HG03521 (cell line): ENCODE measurements at regions not wholly inside any gene's neighbourhood (a gene's known extent, or its start where the extent isn't known, plus 50 kb on each side); places are given as distances from the start of the nearest gene placed in this dataset.
"Not testable (repeated sequence)": the region's sequence is repeated elsewhere in the genome, so short reads cannot be mapped to it uniquely, and the experiment has no call there.

Experiments
- ATAC-seq: cut with Tn5 transposase; IDR thresholded peaks from one replicate; pipeline ENCODE4 v1.9.1; 2021; ENCODE audit warnings: mild to moderate bottlenecking, moderate library complexity; ENCODE audit not compliant: unreplicated experiment

DNA sequence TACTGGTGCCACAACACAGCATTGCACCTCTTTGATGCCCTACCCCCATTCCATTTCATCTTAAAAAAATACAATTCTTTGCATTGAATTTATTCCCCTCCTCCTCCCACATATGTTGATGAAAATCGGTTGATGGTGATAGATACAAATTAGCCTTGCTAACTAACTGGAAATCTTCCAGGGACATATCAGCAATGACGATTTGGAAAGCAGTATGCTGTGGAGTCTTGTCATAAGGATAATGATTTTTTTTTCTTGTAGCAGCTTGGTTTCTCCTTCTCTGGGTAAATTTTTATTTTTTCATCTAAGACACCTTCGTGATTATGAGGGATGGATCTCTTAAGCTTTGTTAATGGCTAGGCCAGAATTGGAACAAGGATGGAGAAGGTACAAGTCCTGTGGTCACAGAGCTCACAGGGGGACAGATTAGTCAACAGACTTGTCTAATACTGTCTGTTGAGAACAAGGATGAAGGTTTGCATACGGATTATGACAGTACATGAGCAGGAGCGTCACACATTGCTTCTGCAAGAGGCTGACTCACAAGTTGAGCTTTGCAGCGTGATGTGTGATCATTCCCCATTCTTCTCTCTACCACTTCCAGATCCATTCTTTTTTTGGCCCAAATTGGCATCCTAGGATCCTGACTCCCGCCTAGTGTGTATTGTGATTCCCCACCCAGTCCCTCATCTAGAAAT, 233.1 kb upstream of the FERMT1 start:
- ATAC-seq: no peak

DNA sequence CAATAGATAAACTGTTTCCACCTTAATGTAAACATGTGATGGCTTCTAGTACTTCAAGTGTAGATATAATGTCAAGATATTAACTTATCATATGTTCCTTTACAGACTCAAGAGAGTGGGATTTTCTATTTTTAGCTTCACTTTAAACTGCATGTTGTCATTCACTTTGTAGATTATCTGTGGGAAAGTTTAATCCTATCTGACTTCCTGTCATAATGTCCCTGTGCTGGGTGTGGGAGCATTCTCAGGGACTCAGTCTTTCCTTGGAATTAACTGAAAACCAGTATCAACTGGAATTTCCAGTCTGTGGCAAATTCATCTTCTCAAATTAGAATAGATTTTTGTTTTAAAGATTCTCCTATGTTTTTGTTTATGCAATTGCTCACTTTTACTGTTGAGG, 226.1 kb upstream of the FERMT1 start:
- ATAC-seq: no peak

DNA sequence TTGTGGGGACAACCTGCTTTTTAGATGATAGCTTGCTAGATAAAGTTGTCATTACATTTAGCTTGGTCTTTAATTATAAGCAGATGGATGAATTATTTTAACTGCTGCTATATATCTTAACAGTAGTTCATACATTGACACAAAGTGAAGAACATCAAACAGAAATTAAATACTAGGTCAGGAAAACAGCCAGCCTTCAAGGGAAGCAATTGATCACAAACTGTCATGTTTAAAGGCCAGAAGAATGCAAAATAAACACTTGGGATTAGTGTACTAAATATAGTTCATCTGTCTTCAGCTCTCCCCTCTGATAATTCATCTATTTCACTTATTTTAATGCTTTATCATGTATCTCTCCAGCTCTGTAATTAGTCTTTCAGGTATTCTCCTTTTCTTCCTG, 225.1 kb upstream of the FERMT1 start:
- ATAC-seq: no peak

DNA sequence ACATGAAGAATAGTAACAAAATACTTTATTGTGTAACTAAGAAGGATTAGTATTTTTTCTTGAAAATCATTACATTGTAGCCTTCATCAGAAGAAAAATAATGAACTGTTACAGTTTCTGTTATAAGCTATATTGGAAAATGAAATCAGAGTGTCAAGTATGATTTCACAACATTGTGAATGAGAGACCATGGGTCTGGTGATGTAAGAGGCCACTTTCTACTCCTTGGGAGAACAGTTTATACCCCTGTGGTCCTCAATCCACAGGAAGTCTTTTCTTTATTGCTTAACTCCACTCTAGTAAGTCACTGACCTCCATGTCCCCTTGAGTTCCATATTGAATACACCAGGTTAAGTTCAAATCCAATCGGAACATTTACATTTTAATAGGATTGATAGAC, 218.7 kb upstream of the FERMT1 start:
- ATAC-seq: no peak

DNA sequence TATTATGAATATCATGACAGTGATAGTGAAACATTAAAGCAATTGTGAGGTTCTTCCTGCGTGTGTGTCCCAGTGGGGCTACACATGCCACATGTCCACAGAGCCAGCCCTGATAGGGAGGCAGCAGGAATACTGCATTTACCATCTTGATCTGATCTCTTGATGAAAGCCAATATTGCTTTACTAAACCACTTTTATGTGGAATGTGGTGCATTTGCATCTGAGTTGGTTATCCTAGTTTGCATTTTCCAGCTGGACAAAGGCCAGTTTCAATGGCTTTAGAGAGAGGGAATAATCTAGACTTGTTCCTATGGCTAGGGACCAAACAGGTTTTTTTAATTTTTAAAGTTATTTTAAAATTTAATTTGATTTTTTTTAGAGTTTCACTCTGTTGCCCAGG, 216.3 kb upstream of the FERMT1 start:
- ATAC-seq: no peak

DNA sequence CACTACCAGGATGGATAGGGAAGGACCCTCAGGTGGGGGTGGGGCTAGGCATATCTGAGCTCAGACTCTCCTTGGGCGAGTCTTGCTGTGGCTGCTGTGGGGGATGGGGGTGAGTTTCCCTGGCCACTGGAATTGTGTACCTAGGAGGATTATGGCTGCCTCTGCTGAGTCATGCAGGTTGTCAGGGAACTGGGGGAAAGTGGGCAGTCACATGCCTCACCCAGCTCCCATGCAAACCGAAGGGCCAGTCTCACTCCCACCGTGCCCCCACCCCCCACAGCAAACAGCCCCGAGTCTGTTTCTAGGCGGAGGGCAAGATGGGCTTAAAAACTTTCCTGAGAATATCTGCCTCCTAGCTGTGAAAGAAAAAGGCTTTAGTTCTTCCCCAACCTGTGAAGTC, 210.3 kb upstream of the FERMT1 start:
- ATAC-seq: no peak

DNA sequence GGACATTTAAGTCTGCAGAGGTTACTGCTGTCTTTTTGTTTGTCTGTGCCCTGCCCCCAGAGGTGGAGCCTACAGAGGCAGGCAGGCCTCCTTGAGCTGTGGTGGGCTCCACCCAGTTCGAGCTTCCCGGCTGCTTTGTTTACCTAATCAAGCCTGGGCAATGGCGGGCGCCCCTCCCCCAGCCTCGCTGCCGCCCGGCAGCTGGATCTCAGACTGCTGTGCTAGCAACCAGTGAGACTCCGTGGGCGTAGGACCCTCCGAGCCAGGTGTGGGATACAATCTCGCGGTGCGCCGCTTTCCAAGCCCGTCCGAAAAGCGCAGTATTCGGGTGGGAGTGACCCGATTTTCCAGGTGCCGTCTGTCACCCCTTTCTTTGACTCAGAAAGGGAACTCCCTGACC, 198.4 kb upstream of the FERMT1 start:
- not testable (repeated sequence) for ATAC-seq

DNA sequence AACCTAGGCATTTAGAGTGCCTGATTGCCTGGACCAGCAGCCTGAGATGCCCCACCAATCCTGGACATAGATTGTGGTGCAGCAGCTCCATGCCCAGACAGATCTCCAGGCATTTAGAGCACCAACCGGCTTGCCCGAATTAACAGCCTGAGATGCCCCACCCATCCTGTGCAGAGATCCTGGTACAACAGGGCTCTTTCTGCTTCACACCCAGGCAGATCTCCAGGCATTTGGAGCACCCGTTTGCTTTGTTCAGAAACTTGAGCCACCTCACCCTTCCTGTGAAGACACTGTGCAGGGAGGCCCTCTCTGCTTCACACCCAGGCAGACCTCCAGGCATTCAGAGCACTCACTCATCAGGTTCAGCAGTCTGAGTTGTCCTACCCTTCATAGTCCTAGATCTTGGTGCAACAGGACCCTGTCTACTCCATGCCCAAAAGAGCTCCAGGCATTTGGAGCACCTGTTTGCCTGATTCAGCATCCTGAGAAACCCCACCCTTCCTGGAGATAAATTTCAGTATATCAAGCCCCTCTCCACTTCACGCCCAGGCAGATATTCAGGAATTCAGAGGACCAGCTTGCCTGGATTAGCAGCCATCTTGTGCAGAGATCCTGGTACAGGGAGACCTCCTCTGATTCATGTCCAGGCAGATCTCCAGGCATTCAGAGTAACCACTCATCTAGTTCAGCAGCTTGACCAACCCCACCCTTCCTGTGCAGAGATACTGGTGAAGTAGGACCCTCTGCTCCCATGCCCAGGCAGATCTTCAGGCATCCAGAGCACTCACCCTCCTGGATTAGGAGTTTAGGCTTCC, 189.2 kb upstream of the FERMT1 start:
- no peak for ATAC-seq

DNA sequence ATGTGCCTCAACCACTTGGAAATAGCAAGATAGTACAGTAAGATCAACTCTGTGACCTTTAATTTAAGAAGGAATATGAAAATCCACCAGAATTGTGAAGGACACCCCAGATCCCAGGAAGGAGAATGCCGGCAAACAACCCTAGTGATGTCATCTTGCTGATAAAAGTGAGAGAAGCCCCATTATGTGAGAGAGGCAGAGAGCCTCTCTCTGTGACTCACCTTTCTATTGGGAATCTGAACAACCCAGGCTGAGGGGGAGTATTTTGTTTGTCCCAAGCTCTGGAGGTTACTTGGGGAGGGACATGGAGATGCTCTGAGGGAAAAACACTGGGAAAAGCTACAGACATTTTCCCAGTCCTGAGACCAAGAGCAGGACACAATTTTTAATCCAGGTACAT, 188.3 kb upstream of the FERMT1 start:
- no peak for ATAC-seq

DNA sequence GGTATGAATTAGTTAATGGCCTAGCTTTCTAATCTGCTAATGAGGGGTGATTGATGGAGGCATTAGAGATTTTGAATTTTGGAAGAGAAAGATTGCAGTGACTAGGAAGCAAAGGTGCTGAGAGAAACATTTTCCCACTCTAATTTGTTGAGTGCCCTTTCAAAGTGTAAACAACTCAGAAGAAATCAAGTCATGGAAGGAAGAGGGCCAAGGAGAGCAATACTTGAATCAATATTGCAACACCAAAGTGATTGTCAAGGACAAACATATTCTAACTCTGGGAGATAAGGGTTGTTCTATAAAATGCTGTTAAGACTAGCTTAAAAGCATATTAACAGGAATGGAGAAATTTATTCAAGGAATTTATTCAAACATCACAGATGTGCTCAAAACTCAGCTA, 182.7 kb upstream of the FERMT1 start:
- no peak for ATAC-seq

DNA sequence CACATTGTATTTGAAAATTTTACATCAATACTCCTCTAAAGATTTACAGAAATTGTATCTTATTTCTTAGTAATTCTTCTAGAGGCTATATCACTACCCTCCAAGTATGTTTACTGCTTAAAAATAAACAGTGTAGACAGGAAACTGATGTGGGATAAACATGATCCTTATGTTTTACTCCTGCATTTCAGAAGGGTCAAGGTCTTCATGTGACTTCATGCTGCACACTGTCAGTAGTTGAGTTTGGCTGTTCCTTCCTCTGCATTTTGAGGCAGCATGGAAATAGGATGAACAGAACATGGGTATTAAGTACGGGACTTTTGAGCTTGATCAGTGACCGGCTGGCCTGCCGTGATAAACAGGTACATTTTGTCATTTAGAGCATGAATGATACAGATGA, 179.2 kb upstream of the FERMT1 start:
- ATAC-seq: no peak

DNA sequence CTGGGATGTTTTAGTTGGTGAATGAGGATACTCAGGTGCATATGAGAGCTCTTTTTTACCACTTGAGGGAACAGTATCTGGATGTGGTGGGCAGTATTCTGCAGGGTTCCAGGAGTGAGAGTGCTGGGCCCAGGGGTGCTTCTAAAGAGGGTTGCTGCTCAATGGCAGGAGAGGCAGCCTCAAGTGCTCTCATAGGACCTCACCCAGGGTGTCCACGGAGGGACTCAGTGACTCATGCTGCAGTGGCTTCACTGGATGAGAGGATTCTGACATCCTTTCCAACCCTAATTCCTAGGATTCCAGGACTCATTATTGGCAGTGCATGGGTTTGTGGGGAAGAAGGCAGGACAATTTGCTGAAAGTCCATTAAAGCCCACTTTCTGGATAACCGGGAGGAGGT, 176.6 kb upstream of the FERMT1 start:
- ATAC-seq: no peak

DNA sequence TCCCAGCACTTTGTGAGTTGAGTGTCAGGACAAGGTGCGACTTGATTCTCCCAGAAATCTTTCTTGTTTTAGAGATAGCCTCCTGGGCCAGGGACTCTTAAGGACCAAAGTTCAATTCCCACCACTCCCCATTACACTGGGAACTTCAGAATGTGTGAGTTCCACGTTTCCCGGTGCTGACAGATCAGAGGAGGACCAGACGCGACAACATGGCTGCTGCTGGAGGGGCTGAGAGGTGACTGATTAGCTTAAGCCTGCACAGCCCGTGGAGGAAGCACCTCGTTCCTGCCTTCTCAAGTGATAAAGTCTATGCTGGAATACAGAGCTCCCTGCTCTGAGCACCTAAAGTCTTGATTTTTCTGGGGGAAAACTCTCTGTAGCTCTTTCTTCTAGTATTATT, 175.2 kb upstream of the FERMT1 start:
- ATAC-seq: no peak

DNA sequence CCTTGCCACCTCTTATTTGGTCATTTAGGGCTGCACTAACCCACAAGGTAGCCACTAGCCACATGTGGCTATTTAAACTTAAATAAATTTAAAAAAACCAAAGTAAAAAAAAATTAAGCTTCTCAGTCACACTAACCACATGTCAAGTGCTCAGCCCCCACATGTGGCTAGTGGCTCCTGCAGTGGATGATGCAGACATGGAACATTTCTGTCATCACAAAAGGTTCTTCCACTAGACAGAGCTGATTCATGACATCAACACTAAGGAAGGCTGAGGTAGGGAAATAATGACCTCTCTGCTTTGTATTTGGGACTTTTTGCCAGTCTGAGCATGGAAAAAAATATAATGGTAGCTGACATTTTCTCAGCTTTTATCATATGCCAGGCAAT, 173.0 kb upstream of the FERMT1 start:
- ATAC-seq: no peak

DNA sequence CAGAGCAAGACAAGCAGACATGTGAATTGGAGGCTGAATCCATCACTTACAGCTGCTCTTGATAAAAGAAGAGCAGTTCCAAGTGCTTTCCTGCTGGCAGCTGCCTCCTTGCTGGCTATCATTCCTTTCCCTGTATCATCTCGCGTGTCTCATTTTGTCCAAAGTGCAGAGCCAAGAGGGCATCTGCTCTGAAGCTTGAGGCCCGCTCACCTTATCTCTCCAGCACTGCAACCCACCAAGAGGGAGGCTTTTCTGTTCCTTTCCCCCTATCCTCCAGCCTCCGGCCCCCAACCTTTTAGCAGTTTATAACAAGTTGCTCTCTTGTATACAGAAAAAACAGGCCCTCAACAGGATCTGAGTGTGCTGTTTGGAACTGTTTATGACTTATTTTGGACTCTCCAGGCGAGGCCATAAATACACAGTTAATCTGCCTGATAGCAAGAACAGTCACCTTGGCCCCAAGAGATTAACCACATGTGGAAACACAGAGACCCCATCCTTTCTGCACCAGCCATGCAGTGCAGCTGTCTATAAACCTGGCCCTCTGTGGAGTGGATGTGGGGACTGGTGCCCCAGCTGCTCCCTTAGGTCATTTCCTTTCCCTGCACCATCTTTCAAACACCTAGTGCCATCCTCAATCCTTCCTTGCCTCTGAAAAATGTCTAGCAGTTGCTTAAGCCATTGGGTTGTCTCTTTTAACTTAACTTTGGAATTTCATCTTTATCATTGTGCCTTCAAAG, 172.5 kb upstream of the FERMT1 start:
- no peak for ATAC-seq

DNA sequence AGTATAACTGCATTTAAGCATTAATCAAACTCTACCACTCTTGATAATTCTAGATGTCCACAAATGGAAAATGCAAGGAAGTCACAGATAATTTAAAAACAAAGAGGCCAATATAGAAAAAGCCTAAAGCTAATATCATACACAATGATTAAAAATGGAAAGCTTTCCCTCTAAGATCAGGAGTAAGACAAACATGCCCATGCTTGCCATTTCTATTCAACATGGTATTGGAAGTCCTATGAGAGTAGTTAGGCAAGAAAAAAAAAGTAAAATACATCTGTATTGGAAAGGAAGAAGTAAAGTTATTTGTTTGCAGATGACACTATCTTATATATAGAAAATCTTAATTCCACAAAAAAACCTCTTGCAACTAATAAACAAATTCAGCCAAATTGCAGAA, 164.6 kb upstream of the FERMT1 start:
- ATAC-seq: no peak

DNA sequence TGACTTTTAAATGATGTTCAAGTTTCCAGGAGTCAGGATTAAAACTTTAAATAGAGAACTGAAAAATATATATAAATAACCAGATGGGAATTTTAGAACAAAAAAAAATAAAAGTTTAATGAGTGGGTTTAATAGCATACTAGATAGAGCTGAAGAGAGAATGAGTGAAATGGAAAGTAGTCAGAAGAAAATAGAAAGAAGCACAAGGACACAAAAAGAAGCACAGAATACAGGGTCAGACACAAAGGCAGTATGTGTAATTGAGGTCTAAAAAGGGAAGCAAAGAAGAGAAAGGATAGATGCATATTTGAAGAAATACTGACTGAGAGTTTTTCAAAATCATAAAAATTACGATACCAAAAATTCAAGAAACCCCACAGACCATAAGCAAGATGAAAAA, 159.8 kb upstream of the FERMT1 start:
- ATAC-seq: no peak

DNA sequence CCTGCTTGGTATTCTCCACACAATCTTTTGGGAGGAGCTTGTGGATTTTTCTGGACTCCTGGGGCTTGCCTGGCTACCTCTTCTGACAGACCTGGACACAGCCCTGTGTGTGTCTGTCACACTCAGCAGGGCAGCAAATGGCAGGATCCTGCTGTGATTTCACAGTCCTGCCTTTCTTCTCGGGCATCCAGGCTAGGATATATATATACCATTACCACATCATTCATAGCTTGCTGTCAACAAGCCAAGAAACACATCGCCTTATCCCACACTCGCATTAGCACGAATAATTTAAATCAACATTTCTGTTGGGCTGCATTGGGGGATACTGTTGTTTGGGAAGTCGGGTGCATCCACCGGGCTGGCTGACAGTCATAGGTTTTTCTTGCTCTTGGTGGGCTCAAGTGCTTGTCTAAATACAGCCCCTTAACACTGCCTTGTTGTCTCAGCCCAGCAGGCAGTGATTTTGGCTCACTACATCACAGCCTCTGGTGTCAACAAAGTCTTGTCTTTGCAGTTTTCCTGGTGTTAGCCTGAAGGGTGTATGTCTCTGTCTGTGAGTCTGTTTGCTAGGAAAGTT, 154.9 kb upstream of the FERMT1 start:
- ATAC-seq: no peak

DNA sequence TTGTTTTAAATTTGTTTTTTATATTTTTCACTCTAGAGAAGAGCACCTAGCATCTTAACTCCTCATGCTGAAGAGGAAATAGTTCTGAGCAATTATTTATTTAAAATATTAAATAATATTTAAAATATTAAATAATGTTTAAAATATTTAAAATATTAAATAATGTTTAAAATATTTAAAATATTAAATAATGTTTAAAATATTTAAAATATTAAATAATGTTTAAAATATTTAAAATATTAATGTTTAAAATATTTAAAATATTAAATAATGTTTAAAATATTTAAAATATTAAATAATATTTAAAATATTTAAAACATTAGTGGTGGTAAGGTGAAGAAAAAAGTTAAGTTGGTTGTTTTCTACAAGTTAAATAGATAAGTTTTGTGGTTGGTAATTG, 147.6 kb upstream of the FERMT1 start:
- ATAC-seq: not testable (repeated sequence)

DNA sequence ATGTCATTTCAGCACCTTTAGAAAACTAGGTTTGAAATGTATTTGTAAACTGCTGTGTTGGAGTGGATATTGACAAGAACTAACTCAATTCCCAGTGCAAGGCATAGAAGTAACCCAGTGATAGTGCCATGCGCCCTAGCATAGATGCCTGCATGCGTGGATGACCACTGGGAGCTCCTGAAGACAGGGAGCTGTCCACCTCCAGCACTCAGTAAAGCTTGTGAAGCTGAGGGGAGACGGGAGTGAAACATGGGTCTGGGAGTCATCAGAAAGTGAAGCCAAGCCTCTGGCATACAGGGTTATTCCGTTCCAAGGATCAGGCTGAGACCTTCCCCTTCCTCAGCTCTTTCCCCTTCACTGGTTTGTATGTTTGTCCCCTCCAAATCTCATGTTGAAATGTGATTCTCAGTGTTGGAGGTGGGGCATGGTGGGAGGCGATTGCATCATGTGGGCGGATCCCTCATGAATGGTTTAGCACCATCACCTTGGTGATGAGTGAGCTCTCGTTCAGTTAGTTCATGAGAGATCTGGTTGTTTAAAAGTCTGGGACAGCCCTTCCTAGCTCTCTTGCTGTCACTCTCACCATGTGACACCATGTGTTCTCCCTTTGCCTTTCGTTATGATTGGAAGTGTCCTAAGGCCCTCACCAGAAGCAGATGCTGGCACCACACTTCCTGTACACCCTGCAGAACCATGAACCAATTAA, 146.5 kb upstream of the FERMT1 start:
- ATAC-seq: no peak
